ENCODE measurements at regions not wholly inside any gene's neighbourhood (a gene's known extent, or its start where the extent isn't known, plus 50 kb on each side); places are given as distances from the start of the nearest gene placed in this dataset.

GRCh38 chr11:20250644-20251247 is 90.5 kb upstream of the DBX1 start:
- H3K36me3 ChIP-seq = no peaks in the 10 kb centered on the region
- H3K27me3 ChIP-seq (ENCODE audit: low read depth) = no peaks in the 10 kb centered on the region
- ATAC-seq (no peak), DNase-seq (no peak)
- intact Hi-C loops (cut with DNase I) = no loop called here
- no peaks in the 10 kb centered on the region for H3K4me1 ChIP-seq
- no peak overlapping the region for H3K4me3 ChIP-seq
- H3K9me3 ChIP-seq = no peaks in the 10 kb centered on the region
- H3K27ac ChIP-seq = no peak overlapping the region
- no peak for TF ChIP-seq CTCF (IDR thresholded peaks at IDR 0.05)

GRCh38 chr11:20249796-20250195 is 89.5 kb upstream of the DBX1 start:
- Histone ChIP-seq H3K27me3 (ENCODE audit: low read depth) (no peaks in the 10 kb centered on the region), H3K4me1 (no peaks in the 10 kb centered on the region), H3K4me3 (no peak overlapping the region), H3K36me3 (no peaks in the 10 kb centered on the region), H3K27ac (no peak overlapping the region), H3K9me3 (no peaks in the 10 kb centered on the region)
- DNase-seq (no peak), ATAC-seq (no peak)
- TF ChIP-seq CTCF (IDR thresholded peaks at IDR 0.05) = no peak
- intact Hi-C loops (cut with DNase I) = no loop called here

- no peak for ATAC-seq
Observed at GRCh38 chr11:20249378-20249777, 89.1 kb upstream of the DBX1 start.

GRCh38 chr11:20248871-20249270 is 88.6 kb upstream of the DBX1 start:
- Histone ChIP-seq H3K4me1 (no peaks in the 10 kb centered on the region), H3K4me3 (no peak overlapping the region), H3K9me3 (no peaks in the 10 kb centered on the region), H3K27me3 (ENCODE audit: low read depth) (no peaks in the 10 kb centered on the region), H3K36me3 (no peaks in the 10 kb centered on the region), H3K27ac (no peak overlapping the region)
- ATAC-seq (no peak), DNase-seq (no peak)
- intact Hi-C loops (cut with DNase I) = no loop called here
- no peak for TF ChIP-seq CTCF (IDR thresholded peaks at IDR 0.05)

More at GRCh38 chr11:20249378-20249777, 89.1 kb upstream of the DBX1 start:
- intact Hi-C loops (cut with DNase I) = no loop called here
- Histone ChIP-seq H3K9me3 (no peaks in the 10 kb centered on the region), H3K27me3 (ENCODE audit: low read depth) (no peaks in the 10 kb centered on the region), H3K27ac (no peak overlapping the region), H3K36me3 (no peaks in the 10 kb centered on the region), H3K4me1 (no peaks in the 10 kb centered on the region), H3K4me3 (no peak overlapping the region)
- DNase-seq = no peak
- TF ChIP-seq CTCF (IDR thresholded peaks at IDR 0.05) = no peak

GRCh38 chr11:20248121-20248772 is 88.0 kb upstream of the DBX1 start:
- ATAC-seq (no peak), DNase-seq (no peak)
- TF ChIP-seq CTCF (IDR thresholded peaks at IDR 0.05) = no peak
- Histone ChIP-seq H3K27me3 (ENCODE audit: low read depth) (no peaks in the 10 kb centered on the region), H3K27ac (no peak overlapping the region), H3K4me3 (no peak overlapping the region), H3K9me3 (no peaks in the 10 kb centered on the region), H3K36me3 (no peaks in the 10 kb centered on the region), H3K4me1 (no peaks in the 10 kb centered on the region)
- intact Hi-C loops (cut with DNase I) = no loop called here
